Bronchial epithelial cell (primary cell): ENCODE measurements at regions not wholly inside any gene's neighbourhood (a gene's known extent, or its start where the extent isn't known, plus 50 kb on each side); places are given as distances from the start of the nearest gene placed in this dataset.

Experiments
- DNase-seq: peaks from one replicate; pipeline ENCODE4 v3.0.0-alpha.2; 2010; ENCODE audit warnings: low read depth
- FAIRE-seq: peaks from 2 replicates; lab custom pipeline; 2011; peaks lifted over from hg19 to GRCh38; lab: Jason Lieb, UNC
- H3K27me3 ChIP-seq: 2 replicates; pipeline ENCODE4 v1.5.1; 2011; ENCODE audit warnings: low read length; ENCODE audit not compliant: control insufficient read depth, insufficient read depth
- H3K36me3 ChIP-seq: 2 replicates; pipeline ENCODE4 v1.5.1; 2011; ENCODE audit warnings: low read length; ENCODE audit not compliant: control insufficient read depth, insufficient read depth
- H3K4me3 ChIP-seq: 2 replicates; pipeline ENCODE4 v1.5.1; 2011; ENCODE audit warnings: mild to moderate bottlenecking, low read depth, low read length, control low read depth
- TF ChIP-seq, protein P1 (sequence below): IDR thresholded peaks from 2 replicates; pipeline ENCODE4 v1.5.1; 2011; ENCODE audit warnings: mild to moderate bottlenecking, moderate library complexity, low read length, control low read depth, inconsistent platforms; ENCODE audit not compliant: insufficient read depth, severe bottlenecking

DNA sequence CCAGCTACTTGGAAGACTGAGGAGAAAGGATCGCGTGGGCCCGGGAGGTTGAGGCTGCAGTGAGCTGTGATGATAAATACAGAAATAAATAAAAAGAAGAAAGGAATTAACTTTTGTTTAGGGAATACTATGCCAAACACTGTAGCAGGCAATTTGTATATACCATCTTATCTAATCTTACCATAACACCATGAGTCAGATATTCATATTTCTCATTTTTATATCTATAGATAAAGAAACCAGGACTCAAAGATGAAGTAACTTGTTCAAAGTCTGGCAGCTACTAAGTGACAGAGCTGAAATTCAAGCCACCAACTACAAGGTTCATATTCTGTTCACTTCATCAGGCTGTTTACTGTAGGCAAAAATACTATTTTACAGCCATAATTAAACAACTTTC is 119.2 kb upstream of the SLC39A10 start:
- Histone ChIP-seq H3K4me3 (no peak overlapping the region), H3K27me3 (no peaks in the 10 kb centered on the region), H3K36me3 (no peaks in the 10 kb centered on the region)
- no peak for FAIRE-seq
- no peak for DNase-seq
- TF ChIP-seq, protein P1, sequence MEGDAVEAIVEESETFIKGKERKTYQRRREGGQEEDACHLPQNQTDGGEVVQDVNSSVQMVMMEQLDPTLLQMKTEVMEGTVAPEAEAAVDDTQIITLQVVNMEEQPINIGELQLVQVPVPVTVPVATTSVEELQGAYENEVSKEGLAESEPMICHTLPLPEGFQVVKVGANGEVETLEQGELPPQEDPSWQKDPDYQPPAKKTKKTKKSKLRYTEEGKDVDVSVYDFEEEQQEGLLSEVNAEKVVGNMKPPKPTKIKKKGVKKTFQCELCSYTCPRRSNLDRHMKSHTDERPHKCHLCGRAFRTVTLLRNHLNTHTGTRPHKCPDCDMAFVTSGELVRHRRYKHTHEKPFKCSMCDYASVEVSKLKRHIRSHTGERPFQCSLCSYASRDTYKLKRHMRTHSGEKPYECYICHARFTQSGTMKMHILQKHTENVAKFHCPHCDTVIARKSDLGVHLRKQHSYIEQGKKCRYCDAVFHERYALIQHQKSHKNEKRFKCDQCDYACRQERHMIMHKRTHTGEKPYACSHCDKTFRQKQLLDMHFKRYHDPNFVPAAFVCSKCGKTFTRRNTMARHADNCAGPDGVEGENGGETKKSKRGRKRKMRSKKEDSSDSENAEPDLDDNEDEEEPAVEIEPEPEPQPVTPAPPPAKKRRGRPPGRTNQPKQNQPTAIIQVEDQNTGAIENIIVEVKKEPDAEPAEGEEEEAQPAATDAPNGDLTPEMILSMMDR: no peak

DNA sequence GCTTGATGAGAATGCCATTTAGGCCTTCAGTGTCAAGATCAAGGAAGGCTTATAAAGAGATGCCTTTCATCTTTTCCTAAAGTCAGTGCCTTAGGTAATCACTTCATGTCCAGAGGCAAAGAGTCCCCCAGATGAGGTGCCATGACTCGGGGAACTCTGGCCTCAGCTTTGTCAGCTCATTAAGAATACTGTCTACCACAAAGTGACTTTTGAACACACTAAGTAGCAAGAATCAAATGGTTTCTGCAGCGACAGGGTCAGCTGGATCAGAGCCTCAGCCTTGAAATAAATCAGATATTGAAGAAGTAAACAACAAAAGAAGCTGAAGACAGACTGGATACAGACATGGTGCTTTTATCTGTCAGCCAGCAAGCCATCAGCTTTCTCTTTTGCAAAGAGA is 120.1 kb upstream of the SLC39A10 start:
- H3K36me3 ChIP-seq: no peaks in the 10 kb centered on the region
- no peak overlapping the region for H3K4me3 ChIP-seq
- FAIRE-seq (no peak), DNase-seq (no peak)
- TF ChIP-seq, protein P1: no peak
- H3K27me3 ChIP-seq: no peaks in the 10 kb centered on the region

DNA sequence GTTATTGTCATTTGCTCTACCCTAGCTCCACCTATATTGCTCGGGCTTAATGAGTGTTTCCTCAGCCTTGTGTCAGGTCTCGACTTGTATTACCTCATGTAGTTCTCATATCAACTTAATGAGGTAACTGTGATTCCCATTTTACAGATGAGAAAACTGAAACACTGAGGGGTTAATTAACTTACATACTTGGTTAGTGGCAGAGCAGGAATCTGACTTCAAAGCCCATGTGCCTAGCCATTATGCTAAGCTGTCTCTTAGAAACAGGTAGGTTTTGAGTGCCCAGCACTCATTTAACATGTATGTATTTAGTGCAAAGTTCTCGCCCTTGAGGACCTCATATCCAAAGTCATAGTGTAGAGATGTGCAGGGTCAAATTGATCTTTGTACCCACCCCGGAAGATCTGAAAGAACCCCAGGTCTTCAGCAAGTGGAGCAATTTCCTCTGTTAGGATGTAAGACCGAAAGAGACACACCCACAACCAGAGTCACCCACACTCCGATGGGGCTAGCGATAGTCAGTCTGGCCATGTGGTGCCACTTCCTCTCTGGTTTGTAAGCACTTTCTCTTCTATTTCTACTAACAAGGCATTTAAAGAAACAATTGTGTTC is 121.0 kb upstream of the SLC39A10 start:
- H3K4me3 ChIP-seq: no peak overlapping the region
- no peaks in the 10 kb centered on the region for H3K27me3 ChIP-seq
- TF ChIP-seq, protein P1: no peak
- no peak for FAIRE-seq
- DNase-seq: no peak
- H3K36me3 ChIP-seq: no peaks in the 10 kb centered on the region

DNA sequence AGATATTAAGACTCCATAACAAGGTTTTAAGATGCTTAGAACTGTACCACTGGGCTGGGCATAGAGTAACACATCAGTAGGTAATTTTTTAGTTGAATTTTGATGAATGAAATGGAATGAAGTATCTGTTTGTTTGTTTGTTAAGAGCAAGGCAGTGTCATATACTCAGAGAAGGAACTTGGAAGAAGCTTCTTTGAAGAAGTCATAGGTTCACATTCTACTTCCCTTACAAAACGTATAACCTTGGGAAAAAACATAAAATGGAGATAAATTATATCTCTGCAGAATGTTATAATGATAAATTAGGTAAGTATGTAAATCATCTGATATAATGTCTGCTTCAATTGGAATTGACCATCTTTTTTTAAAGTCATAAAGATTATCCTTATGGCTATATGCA is 122.1 kb upstream of the SLC39A10 start:
- FAIRE-seq (no peak), DNase-seq (no peak)

DNA sequence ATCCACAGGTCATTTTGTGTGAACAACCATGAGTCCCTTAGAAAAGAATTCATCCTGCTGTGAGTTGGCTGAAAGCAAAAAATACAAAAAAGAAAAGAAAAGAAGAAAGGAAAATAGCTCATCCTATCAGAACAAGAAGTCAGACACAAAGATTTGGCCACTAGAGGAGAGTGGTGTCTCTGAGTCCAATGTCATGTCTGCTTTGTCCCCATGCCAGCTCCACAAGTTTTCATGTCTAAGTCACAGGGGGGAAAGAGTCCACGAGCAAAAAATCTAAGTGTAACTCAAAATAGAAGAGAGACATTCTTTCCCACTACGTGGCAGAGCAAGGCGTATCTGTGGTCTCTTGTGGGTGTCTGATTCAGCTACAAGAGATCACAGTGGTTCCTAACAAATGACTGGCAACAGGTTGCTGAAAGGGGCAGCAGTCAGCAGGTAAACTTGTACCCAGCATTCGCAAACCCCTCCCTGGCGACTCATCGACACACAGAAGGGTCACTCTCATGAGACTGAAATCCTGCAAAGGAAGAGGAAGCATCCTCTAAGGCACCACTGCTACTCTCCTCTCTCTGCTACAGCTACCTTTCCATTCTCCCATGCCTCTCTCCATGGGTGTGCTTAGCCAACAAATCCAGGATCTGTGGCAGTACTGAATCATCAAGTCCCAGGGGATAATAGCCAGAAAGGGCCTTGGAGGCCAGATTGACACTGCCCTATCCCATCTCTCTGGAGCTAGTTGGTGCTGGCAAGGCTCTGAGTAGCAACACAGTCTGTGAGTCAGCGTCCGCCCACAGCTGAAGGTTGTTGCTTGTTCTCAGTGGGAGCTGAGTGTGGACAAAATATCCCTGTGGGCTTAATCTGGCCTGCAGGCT is 123.0 kb upstream of the SLC39A10 start:
- TF ChIP-seq, protein P1: no peak
- Histone ChIP-seq H3K36me3 (no peaks in the 10 kb centered on the region), H3K4me3 (no peak overlapping the region), H3K27me3 (no peaks in the 10 kb centered on the region)
- no peak for FAIRE-seq
- peak; percentile 82 for DNase-seq

More for the DNA sequence above, 122.1 kb upstream of the SLC39A10 start:
- TF ChIP-seq, protein P1: no peak
- Histone ChIP-seq H3K4me3 (no peak overlapping the region), H3K36me3 (no peaks in the 10 kb centered on the region), H3K27me3 (no peaks in the 10 kb centered on the region)
